Omental fat pad (tissue), 3 donors: ENCODE measurements at regions not wholly inside any gene's neighbourhood (a gene's known extent, or its start where the extent isn't known, plus 50 kb on each side); places are given as distances from the start of the nearest gene placed in this dataset.

Experiments used
- ATAC-seq: fragments of 150-250 bp; one replicate; pipeline ENCODE4 v1.9.1; 2016; ENCODE audit warnings: mild to moderate bottlenecking, moderate library complexity; ENCODE audit not compliant: low FRiP score
- DNase-seq: peaks from one replicate; pipeline ENCODE4 v3.0.0-alpha.2; 2019; ENCODE audit warnings: low spot score
- CTCF ChIP-seq, 3 donors: fragments of 450-650 bp; IDR thresholded peaks; one replicate each; pipeline ENCODE4 v1.5.1; 2016 to 2017; ENCODE audit warnings: antibody characterized with exemption in 3 of 3, mild to moderate bottlenecking in 3 of 3, moderate library complexity in 2 of 3

DNA sequence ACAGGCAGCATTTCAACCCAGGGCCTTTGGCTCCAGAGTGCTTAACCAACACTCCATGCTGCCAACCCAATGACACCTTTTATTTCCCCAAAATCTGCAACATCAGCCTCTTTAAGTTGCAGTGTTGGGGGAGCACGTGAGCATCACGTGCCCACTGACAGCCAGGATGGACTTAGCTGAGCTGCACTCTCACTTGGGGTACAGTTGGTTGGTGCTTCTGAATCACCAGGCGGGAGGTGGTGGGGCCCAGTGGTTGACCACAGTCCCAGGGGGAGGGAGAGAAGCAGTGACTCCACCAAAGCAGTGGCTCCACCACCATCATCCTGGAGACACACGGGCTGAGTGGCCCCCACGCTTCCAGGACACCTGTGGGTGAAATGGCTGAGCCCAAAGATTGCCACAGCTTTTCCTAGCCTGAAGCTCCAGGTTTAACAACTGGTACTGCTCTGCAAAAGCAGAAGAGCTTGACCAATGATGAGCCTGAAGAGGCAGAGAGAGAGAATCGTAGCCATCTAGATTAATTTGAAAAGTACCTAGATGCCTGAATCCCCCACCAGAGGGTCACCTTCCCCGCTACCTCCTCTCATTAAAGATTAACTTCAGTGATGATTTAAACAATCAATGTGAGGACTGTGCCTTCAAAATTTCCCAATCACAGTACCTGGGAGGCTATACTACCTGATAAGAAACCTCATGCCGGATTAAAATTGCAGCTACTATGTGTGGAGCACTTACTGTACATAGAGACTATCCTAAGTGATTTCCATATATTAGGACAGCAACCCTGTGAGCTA is 193.8 kb downstream of the FOXO1 start:
- ATAC-seq (no peak), DNase-seq (no peak)
- TF ChIP-seq CTCF (IDR thresholded peaks at IDR 0.05), result no peak

DNA sequence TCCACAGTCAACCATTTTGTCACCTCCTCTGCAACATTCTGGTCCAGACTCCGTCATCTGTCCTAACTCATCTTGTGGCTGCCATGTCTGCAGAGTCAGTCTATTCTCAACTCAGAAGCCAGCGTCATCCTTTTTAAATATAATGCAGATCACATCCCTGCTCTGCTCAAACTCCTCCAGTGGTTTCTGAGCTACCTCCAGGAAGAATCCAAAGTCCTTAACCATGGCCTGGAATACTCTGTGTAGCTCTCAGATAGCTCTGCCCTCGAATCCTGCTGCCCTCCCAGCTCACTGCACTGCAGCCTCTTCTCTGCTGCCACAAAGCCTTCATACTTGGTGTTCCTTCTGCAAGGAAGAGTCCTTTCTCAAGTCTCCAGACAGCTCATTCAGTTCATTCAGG is 190.8 kb downstream of the FOXO1 start:
- DNase-seq (no peak), ATAC-seq (no peak)
- no peak for TF ChIP-seq CTCF (IDR thresholded peaks at IDR 0.05)

DNA sequence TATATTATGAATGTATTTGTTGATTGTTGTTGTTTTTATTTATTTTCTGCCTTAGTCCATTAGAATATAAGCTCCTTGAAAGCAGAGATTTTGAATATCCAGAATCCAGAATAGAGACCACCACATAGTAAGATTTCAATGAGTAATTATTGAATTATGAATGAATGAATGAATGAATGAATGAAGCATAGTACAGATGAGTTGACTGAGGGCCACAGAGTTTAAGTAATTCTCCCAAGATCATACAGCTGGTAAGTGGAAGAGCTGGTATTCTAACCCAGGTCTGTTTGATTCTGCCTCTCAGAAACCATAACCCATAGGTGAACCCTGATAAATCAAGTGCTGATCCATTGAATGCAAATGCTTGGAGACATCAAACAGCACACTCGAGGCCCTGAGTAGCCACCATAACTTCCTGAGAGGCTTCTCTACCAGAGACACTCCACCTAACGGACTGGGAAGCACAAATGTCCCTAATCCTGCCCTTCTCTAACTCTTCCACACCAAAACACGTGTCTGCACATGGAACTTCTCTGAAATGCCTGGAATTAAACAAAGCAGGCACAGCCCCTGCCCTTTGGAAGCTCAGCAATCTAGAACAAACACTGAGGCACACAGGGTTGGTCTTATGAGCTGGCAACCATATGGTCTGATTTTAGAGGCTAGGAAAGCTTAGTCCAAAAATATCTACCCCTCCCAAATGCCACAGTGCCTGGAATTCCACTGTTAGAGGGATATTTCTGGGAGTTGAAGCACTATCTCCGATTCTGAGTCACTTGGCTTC is 190.1 kb downstream of the FOXO1 start:
- TF ChIP-seq CTCF (IDR thresholded peaks at IDR 0.05), result no peak
- DNase-seq (no peak), ATAC-seq (peak; percentile 59)

GRCh38 chr13:40477623-40478608 is 188.5 kb downstream of the FOXO1 start:
- ATAC-seq (no peak), DNase-seq (no peak)
- no peak for TF ChIP-seq CTCF (IDR thresholded peaks at IDR 0.05)

GRCh38 chr13:40478775-40479174 is 187.7 kb downstream of the FOXO1 start:
- no peak for DNase-seq
- ATAC-seq, result no peak
- TF ChIP-seq CTCF (IDR thresholded peaks at IDR 0.05), result no peak

DNA sequence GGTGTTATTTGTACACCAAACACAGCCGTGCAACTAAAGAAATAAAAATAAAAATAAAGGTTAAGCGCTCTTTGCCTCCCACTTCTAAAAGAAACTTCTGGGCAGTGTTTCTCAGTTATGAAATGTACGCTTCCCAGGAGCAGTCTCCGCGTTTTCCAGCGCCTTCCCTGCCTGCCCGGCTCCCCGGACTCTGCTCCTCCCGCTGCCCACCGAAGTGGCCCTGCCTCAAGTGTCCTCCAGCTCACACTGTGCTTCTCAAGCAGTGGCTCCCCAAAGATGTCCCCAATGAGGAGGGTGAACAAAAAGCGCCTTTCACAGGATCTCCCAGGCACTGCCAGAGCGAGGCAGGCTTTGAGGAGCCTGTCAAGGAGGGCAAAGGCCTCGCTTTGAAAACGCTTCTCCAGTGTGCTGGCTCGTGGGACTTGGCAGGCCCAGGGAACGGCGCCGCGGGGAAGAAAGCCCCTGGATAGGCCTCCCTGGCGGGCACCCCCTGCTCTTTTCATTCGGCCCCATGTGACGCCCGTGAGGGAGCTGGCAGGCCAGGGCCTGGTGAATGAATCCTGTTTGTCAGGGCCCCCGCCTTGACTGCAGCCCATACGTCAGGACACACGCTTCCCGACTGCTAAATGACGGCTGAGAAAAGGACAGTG is 187.1 kb downstream of the FOXO1 start:
- DNase-seq (no peak), ATAC-seq (no peak)
- no peak for TF ChIP-seq CTCF (IDR thresholded peaks at IDR 0.05)
